H1 (cell line): ENCODE measurements at regions not wholly inside any gene's neighbourhood (a gene's known extent, or its start where the extent isn't known, plus 50 kb on each side); places are given as distances from the start of the nearest gene placed in this dataset.

Experiments used
- FOSL1 ChIP-seq: IDR thresholded peaks from 2 replicates; pipeline ENCODE4 v1.6.1; 2011; ENCODE audit warnings: mild to moderate bottlenecking, low read depth, low read length, moderate library complexity; ENCODE audit not compliant: insufficient read depth
- POLR2A ChIP-seq, 2 experiments: IDR thresholded peaks; 1 replicate in 1 of 2; 2 replicates in 1 of 2; pipeline ENCODE4 v1.6.1; 2011; ENCODE audit warnings: low read depth in 2 of 2, low read length in 2 of 2, mild to moderate bottlenecking in 2 of 2; ENCODE audit errors: control extremely low read depth in 1 of 2
- SIRT6 ChIP-seq: IDR thresholded peaks from one replicate; pipeline ENCODE4 v1.7.1; 2012; ENCODE audit warnings: low read length, inconsistent platforms
- TF ChIP-seq, protein P1 (sequence below): fragments of 300-600 bp; sonication (generic); IDR thresholded peaks from 2 replicates; pipeline ENCODE4 v1.7.1; 2012; ENCODE audit warnings: low read length, moderate library complexity, mild to moderate bottlenecking, inconsistent platforms; ENCODE audit not compliant: insufficient replicate concordance

DNA sequence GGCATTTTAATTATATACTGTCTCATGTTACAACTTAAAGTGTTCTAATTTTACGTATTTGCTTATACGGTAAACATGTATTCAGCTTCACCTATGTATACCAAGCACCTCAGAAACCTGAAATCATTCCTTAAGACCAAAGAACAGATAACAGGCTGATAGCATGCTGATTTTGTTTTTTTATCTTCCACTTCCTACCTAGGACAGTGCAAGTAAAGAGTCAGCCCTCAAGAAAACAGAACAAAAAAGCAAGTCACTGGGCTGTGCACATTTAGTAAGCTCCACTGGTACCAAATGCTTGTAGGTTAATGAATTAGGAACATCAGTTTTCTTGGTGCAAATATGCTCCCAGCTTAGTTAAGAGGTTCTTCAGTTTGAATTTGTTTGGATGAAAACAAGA, 611.3 kb downstream of the VRK1 start (continued):
- TF ChIP-seq, protein P1, sequence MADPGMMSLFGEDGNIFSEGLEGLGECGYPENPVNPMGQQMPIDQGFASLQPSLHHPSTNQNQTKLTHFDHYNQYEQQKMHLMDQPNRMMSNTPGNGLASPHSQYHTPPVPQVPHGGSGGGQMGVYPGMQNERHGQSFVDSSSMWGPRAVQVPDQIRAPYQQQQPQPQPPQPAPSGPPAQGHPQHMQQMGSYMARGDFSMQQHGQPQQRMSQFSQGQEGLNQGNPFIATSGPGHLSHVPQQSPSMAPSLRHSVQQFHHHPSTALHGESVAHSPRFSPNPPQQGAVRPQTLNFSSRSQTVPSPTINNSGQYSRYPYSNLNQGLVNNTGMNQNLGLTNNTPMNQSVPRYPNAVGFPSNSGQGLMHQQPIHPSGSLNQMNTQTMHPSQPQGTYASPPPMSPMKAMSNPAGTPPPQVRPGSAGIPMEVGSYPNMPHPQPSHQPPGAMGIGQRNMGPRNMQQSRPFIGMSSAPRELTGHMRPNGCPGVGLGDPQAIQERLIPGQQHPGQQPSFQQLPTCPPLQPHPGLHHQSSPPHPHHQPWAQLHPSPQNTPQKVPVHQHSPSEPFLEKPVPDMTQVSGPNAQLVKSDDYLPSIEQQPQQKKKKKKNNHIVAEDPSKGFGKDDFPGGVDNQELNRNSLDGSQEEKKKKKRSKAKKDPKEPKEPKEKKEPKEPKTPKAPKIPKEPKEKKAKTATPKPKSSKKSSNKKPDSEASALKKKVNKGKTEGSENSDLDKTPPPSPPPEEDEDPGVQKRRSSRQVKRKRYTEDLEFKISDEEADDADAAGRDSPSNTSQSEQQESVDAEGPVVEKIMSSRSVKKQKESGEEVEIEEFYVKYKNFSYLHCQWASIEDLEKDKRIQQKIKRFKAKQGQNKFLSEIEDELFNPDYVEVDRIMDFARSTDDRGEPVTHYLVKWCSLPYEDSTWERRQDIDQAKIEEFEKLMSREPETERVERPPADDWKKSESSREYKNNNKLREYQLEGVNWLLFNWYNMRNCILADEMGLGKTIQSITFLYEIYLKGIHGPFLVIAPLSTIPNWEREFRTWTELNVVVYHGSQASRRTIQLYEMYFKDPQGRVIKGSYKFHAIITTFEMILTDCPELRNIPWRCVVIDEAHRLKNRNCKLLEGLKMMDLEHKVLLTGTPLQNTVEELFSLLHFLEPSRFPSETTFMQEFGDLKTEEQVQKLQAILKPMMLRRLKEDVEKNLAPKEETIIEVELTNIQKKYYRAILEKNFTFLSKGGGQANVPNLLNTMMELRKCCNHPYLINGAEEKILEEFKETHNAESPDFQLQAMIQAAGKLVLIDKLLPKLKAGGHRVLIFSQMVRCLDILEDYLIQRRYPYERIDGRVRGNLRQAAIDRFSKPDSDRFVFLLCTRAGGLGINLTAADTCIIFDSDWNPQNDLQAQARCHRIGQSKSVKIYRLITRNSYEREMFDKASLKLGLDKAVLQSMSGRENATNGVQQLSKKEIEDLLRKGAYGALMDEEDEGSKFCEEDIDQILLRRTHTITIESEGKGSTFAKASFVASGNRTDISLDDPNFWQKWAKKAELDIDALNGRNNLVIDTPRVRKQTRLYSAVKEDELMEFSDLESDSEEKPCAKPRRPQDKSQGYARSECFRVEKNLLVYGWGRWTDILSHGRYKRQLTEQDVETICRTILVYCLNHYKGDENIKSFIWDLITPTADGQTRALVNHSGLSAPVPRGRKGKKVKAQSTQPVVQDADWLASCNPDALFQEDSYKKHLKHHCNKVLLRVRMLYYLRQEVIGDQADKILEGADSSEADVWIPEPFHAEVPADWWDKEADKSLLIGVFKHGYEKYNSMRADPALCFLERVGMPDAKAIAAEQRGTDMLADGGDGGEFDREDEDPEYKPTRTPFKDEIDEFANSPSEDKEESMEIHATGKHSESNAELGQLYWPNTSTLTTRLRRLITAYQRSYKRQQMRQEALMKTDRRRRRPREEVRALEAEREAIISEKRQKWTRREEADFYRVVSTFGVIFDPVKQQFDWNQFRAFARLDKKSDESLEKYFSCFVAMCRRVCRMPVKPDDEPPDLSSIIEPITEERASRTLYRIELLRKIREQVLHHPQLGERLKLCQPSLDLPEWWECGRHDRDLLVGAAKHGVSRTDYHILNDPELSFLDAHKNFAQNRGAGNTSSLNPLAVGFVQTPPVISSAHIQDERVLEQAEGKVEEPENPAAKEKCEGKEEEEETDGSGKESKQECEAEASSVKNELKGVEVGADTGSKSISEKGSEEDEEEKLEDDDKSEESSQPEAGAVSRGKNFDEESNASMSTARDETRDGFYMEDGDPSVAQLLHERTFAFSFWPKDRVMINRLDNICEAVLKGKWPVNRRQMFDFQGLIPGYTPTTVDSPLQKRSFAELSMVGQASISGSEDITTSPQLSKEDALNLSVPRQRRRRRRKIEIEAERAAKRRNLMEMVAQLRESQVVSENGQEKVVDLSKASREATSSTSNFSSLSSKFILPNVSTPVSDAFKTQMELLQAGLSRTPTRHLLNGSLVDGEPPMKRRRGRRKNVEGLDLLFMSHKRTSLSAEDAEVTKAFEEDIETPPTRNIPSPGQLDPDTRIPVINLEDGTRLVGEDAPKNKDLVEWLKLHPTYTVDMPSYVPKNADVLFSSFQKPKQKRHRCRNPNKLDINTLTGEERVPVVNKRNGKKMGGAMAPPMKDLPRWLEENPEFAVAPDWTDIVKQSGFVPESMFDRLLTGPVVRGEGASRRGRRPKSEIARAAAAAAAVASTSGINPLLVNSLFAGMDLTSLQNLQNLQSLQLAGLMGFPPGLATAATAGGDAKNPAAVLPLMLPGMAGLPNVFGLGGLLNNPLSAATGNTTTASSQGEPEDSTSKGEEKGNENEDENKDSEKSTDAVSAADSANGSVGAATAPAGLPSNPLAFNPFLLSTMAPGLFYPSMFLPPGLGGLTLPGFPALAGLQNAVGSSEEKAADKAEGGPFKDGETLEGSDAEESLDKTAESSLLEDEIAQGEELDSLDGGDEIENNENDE = no peak
- TF ChIP-seq FOSL1 (no peak), SIRT6 (no peak), POLR2A (IDR thresholded peaks at IDR 0.05; ENCODE audit: control extremely low read depth in 1 of 2, low read depth in 2 of 2, low read length in 2 of 2) (no peak)
